Neural cell (in vitro differentiated cells): ENCODE measurements at regions not wholly inside any gene's neighbourhood (a gene's known extent, or its start where the extent isn't known, plus 50 kb on each side); places are given as distances from the start of the nearest gene placed in this dataset.
A peak's percentile ranks its signal among the peaks of the same experiment; 100 is the strongest.

Experiments
- H2AFZ ChIP-seq: fragments of 200-600, 300-800 bp; sonication (generic), shearing (Covaris generic); 2 replicates; pipeline ENCODE4 v1.6.0; 2014; ENCODE audit warnings: low read depth, mild to moderate bottlenecking, antibody characterized with exemption, low read length, moderate library complexity
- H3F3A ChIP-seq: fragments of 200-600 bp; shearing (Covaris generic); 2 replicates; pipeline ENCODE4 v1.6.1; 2016; ENCODE audit warnings: mild to moderate bottlenecking, moderate library complexity, mixed read lengths, antibody characterized with exemption, low read length; ENCODE audit not compliant: insufficient read depth, poor library complexity, severe bottlenecking
- H3K27ac ChIP-seq: fragments of 200-600, 300-800 bp; sonication (generic), shearing (Covaris generic); 2 replicates; pipeline ENCODE4 v1.5.1; 2014; ENCODE audit warnings: mild to moderate bottlenecking, low read length, moderate library complexity
- H3K27me3 ChIP-seq: fragments of 300-800, 200-600 bp; sonication (generic), shearing (Covaris generic); 2 replicates; pipeline ENCODE4 v1.6.0; 2014; ENCODE audit warnings: mild to moderate bottlenecking, low read depth, low read length, moderate library complexity; ENCODE audit not compliant: insufficient read depth
- H3K36me3 ChIP-seq: fragments of 300-800, 200-600 bp; sonication (generic), shearing (Covaris generic); 2 replicates; pipeline ENCODE4 v1.5.1; 2014; ENCODE audit warnings: mild to moderate bottlenecking, antibody characterized with exemption, low read length, moderate library complexity; ENCODE audit not compliant: insufficient read depth
- H3K4me2 ChIP-seq: fragments of 300-800, 200-600 bp; sonication (generic), shearing (Covaris generic); 2 replicates; pipeline ENCODE4 v1.6.0; 2014; ENCODE audit warnings: mild to moderate bottlenecking, low read length
- H3K4me3 ChIP-seq: fragments of 300-800, 200-600 bp; sonication (generic), shearing (Covaris generic); 2 replicates; pipeline ENCODE4 v1.5.1; 2014; ENCODE audit warnings: mild to moderate bottlenecking, low read length, moderate library complexity
- H3K79me2 ChIP-seq: fragments of 200-600 bp; shearing (Covaris generic); replicated peaks from 2 replicates; pipeline ENCODE4 v1.6.0; 2014; ENCODE audit warnings: mild to moderate bottlenecking, low read length, moderate library complexity; ENCODE audit not compliant: insufficient read depth
- H3K9ac ChIP-seq: fragments of 300-800, 200-600 bp; sonication (generic), shearing (Covaris generic); 2 replicates; pipeline ENCODE4 v1.6.1; 2016; ENCODE audit warnings: mild to moderate bottlenecking, low read length, mixed read lengths
- H3K9me2 ChIP-seq: fragments of 200-600 bp; shearing (Covaris generic); 2 replicates; pipeline ENCODE4 v1.6.1; 2016; ENCODE audit warnings: mild to moderate bottlenecking, low read length, mixed read lengths; ENCODE audit not compliant: insufficient read depth
- H3K9me3 ChIP-seq: fragments of 200-600, 300-800 bp; sonication (generic), shearing (Covaris generic); 2 replicates; pipeline ENCODE4 v1.6.1; 2016; ENCODE audit warnings: mild to moderate bottlenecking, mixed run types, low read length, moderate library complexity, mixed read lengths
- H4K20me1 ChIP-seq: fragments of 200-600 bp; shearing (Covaris generic); 2 replicates; pipeline ENCODE4 v1.6.1; 2016; ENCODE audit warnings: mild to moderate bottlenecking, mixed run types; ENCODE audit not compliant: insufficient read depth
- EP300 ChIP-seq: fragments of 450-650 bp; conservative IDR thresholded peaks from 2 replicates; pipeline ENCODE4 v1.6.1; 2014; ENCODE audit warnings: antibody characterized with exemption, mild to moderate bottlenecking, moderate library complexity; ENCODE audit not compliant: poor library complexity, severe bottlenecking
- EZH2 ChIP-seq: fragments of 200-600, 300-800 bp; shearing (Covaris generic), sonication (generic); IDR thresholded peaks from 2 replicates; pipeline ENCODE4 v1.6.1; 2014; ENCODE audit warnings: antibody characterized with exemption, low read length, borderline replicate concordance, mild to moderate bottlenecking; ENCODE audit not compliant: insufficient read depth, poor library complexity, severe bottlenecking
- MXI1 ChIP-seq: fragments of 450-650 bp; conservative IDR thresholded peaks from 2 replicates; pipeline ENCODE4 v1.6.1; 2014; ENCODE audit warnings: antibody characterized with exemption, mild to moderate bottlenecking; ENCODE audit not compliant: poor library complexity, severe bottlenecking
- POLR2AphosphoS5 ChIP-seq: IDR thresholded peaks from 2 replicates; pipeline ENCODE4 v1.6.1; 2012
- RAD21 ChIP-seq: fragments of 450-650 bp; conservative IDR thresholded peaks from 2 replicates; pipeline ENCODE4 v1.6.1; 2014; ENCODE audit warnings: antibody characterized with exemption, mild to moderate bottlenecking, moderate library complexity
- SMC3 ChIP-seq: fragments of 450-650 bp; conservative IDR thresholded peaks from 2 replicates; pipeline ENCODE4 v1.6.1; 2014; ENCODE audit warnings: antibody characterized with exemption, mild to moderate bottlenecking, moderate library complexity; ENCODE audit not compliant: poor library complexity
- TAF1 ChIP-seq: IDR thresholded peaks from 2 replicates; pipeline ENCODE4 v1.6.1; 2012; ENCODE audit warnings: low read depth
- TF ChIP-seq, protein P1 (sequence below): IDR thresholded peaks from 2 replicates; pipeline ENCODE4 v1.6.1; 2012; ENCODE audit warnings: borderline replicate concordance
- TF ChIP-seq, protein P2 (sequence below): fragments of 450-650 bp; IDR thresholded peaks from 2 replicates; pipeline ENCODE4 v1.5.1; 2014; ENCODE audit warnings: antibody characterized with exemption, mild to moderate bottlenecking, moderate library complexity; ENCODE audit not compliant: poor library complexity, severe bottlenecking

DNA sequence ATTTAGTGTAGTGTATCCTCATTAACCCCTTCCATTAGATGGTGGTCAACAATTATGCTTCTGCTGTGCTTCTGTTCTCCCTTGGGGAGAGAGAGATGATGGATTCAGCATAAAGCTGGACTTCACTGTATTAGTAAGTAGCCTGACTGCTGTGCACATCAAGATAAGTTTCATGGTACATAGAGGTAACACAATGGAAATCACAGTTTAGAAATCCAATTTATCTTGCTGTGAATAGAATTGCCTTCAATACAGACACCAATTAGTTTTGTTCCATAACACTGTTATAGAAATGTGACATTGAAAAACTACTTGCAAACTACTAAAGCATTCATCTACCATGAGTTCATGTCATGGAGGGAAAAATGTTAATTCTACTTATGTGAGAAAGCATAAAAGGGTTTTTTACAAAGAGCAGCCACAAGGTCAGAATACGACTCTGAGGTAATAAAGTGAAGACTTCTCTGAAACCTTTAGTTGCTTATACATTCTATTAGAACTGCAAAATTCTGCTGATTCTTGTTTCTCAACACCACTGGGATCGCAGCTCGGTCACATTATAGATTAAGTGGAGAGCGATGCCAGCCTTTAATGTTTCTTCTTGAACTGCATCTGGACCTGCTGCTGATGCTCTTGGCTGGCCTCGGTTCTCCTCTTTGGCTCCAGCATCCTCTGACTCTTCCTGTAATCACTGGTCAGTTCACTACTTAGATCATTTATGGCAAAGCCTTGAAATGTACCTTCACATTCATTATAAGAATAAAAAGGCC, 190.8 kb downstream of the ATP23 start:
- H3K9me3 ChIP-seq = no peaks in the 10 kb centered on the region
- H3K4me2 ChIP-seq = no peak overlapping the region
- no peak overlapping the region for H3K9ac ChIP-seq
- H3K27ac ChIP-seq = no peak overlapping the region
- H3K4me3 ChIP-seq = no peak overlapping the region
- H3K27me3 ChIP-seq = no peaks in the 10 kb centered on the region
- H3F3A ChIP-seq = no peaks in the 10 kb centered on the region
- H3K9me2 ChIP-seq = no peaks in the 10 kb centered on the region
- no peaks in the 10 kb centered on the region for H3K79me2 ChIP-seq
- no peaks in the 10 kb centered on the region for H4K20me1 ChIP-seq
- TF ChIP-seq EP300 (no peak), TAF1 (no peak), MXI1 (no peak), RAD21 (no peak), POLR2AphosphoS5 (peak; percentile 51)
- H2AFZ ChIP-seq = no peak overlapping the region
- no peaks in the 10 kb centered on the region for H3K36me3 ChIP-seq

DNA sequence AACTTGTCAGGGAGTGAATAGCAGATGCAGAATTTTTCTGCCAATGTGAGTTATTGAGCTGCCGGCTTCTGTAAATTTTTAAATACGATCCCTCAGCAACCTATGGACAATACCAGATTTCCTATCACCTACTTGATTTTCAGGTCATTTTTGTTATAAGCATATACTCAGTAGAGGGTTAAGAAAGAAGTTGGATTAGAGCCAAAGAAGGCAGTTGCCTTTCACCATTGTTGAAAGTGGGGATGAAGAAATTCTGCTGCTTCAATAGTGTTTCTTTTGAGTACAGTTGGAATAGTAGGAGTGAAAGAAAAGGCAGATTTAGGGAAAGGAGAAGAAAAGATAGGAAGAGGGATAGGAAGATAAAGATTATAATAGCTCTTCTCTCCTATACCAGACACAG, 197.1 kb downstream of the ATP23 start:
- Histone ChIP-seq H2AFZ (no peak overlapping the region), H3K27ac (no peak overlapping the region), H3K9me3 (no peaks in the 10 kb centered on the region), H3K9me2 (no peaks in the 10 kb centered on the region), H3K27me3 (no peaks in the 10 kb centered on the region), H3K79me2 (no peaks in the 10 kb centered on the region), H3K36me3 (no peaks in the 10 kb centered on the region), H3K9ac (no peak overlapping the region), H3F3A (no peaks in the 10 kb centered on the region), H4K20me1 (no peaks in the 10 kb centered on the region), H3K4me2 (no peak overlapping the region), H3K4me3 (no peak overlapping the region)
- TF ChIP-seq TAF1 = no peak
- TF ChIP-seq EP300 = no peak
- TF ChIP-seq MXI1 = no peak
- no peak for TF ChIP-seq RAD21
- TF ChIP-seq EZH2 = no peak
- TF ChIP-seq, protein P1, sequence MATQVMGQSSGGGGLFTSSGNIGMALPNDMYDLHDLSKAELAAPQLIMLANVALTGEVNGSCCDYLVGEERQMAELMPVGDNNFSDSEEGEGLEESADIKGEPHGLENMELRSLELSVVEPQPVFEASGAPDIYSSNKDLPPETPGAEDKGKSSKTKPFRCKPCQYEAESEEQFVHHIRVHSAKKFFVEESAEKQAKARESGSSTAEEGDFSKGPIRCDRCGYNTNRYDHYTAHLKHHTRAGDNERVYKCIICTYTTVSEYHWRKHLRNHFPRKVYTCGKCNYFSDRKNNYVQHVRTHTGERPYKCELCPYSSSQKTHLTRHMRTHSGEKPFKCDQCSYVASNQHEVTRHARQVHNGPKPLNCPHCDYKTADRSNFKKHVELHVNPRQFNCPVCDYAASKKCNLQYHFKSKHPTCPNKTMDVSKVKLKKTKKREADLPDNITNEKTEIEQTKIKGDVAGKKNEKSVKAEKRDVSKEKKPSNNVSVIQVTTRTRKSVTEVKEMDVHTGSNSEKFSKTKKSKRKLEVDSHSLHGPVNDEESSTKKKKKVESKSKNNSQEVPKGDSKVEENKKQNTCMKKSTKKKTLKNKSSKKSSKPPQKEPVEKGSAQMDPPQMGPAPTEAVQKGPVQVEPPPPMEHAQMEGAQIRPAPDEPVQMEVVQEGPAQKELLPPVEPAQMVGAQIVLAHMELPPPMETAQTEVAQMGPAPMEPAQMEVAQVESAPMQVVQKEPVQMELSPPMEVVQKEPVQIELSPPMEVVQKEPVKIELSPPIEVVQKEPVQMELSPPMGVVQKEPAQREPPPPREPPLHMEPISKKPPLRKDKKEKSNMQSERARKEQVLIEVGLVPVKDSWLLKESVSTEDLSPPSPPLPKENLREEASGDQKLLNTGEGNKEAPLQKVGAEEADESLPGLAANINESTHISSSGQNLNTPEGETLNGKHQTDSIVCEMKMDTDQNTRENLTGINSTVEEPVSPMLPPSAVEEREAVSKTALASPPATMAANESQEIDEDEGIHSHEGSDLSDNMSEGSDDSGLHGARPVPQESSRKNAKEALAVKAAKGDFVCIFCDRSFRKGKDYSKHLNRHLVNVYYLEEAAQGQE = no peak
- TF ChIP-seq POLR2AphosphoS5 = no peak
- TF ChIP-seq, protein P2, sequence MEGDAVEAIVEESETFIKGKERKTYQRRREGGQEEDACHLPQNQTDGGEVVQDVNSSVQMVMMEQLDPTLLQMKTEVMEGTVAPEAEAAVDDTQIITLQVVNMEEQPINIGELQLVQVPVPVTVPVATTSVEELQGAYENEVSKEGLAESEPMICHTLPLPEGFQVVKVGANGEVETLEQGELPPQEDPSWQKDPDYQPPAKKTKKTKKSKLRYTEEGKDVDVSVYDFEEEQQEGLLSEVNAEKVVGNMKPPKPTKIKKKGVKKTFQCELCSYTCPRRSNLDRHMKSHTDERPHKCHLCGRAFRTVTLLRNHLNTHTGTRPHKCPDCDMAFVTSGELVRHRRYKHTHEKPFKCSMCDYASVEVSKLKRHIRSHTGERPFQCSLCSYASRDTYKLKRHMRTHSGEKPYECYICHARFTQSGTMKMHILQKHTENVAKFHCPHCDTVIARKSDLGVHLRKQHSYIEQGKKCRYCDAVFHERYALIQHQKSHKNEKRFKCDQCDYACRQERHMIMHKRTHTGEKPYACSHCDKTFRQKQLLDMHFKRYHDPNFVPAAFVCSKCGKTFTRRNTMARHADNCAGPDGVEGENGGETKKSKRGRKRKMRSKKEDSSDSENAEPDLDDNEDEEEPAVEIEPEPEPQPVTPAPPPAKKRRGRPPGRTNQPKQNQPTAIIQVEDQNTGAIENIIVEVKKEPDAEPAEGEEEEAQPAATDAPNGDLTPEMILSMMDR = no peak
- TF ChIP-seq SMC3 = no peak
